Lung (tissue), 11 donors: ENCODE measurements at regions not wholly inside any gene's neighbourhood (a gene's known extent, or its start where the extent isn't known, plus 50 kb on each side); places are given as distances from the start of the nearest gene placed in this dataset.

Experiments used
- ATAC-seq: fragments of 200-7000 bp; cut with Tn5 transposase; one replicate; pipeline ENCODE4 v1.9.1; 2020; ENCODE audit warnings: moderate number of reproducible peaks; ENCODE audit not compliant: insufficient read depth, low FRiP score
- DNase-seq, 3 donors: peaks; one replicate each; pipeline ENCODE4 v3.0.0-alpha.2; 2013 to 2017
- H3K27ac ChIP-seq, 2 donors: one replicate each; pipeline ENCODE4 v1.5.1; 2013; ENCODE audit warnings: mild to moderate bottlenecking in 2 of 2, moderate library complexity in 2 of 2, control low read depth in 1 of 2, inconsistent platforms in 1 of 2, low read depth in 1 of 2, low read length in 1 of 2
- H3K27me3 ChIP-seq, 3 donors: one replicate each; pipeline ENCODE4 v1.5.1; 2013; ENCODE audit warnings: low read length in 2 of 3; ENCODE audit not compliant: control insufficient read depth in 3 of 3, insufficient read depth in 3 of 3
- H3K36me3 ChIP-seq, 4 donors: one replicate each; pipeline ENCODE4 v1.5.1; 2013; ENCODE audit warnings: low read length in 4 of 4, mild to moderate bottlenecking in 1 of 4, moderate library complexity in 1 of 4; ENCODE audit not compliant: control insufficient read depth in 4 of 4, insufficient read depth in 4 of 4
- H3K4me1 ChIP-seq, 5 donors: one replicate each; pipeline ENCODE4 v1.5.1; 2013; ENCODE audit warnings: low read length in 5 of 5, mild to moderate bottlenecking in 2 of 5, moderate library complexity in 1 of 5; ENCODE audit not compliant: control insufficient read depth in 5 of 5, insufficient read depth in 5 of 5
- H3K4me3 ChIP-seq: one replicate; pipeline ENCODE4 v1.5.1; 2013; ENCODE audit warnings: mild to moderate bottlenecking, control low read depth, moderate library complexity
- H3K9ac ChIP-seq, 2 donors: one replicate each; pipeline ENCODE4 v1.5.1; 2013; ENCODE audit warnings: low read length in 2 of 2, control low read depth in 1 of 2; ENCODE audit not compliant: insufficient read depth in 1 of 2
- H3K9me3 ChIP-seq, 4 donors: one replicate each; pipeline ENCODE4 v1.5.1; 2013; ENCODE audit warnings: low read length in 3 of 4, mild to moderate bottlenecking in 1 of 4, moderate library complexity in 1 of 4; ENCODE audit not compliant: control insufficient read depth in 4 of 4, insufficient read depth in 3 of 4
- CTCF ChIP-seq: IDR thresholded peaks from 2 replicates; pipeline ENCODE4 v1.5.1; 2012; ENCODE audit warnings: mild to moderate bottlenecking; ENCODE audit errors: control extremely low read depth, extremely low read depth
- WGBS, 2 donors: extraction: QIAGEN DNeasy Blood & Tissue Kit; methylation state at CpG; one replicate each; pipeline ENCODE4 v1.1.7; 2013; 5-methylcytosine and 5-hydroxymethylcytosine counted together
- donor health status: control.
- donor health status: control.
- donor health status: Bipolar disorder and iron deficiency.
- donor health status: healthy.
- donor health status: DM: yes; HTN: yes; CAD: no.

- Histone ChIP-seq H3K4me1 (peaks cover 0 to 32% (median 4%) of the 10 kb centered on the region in 5 donors), H3K27ac (no peak overlapping the region), H3K9ac (no peak overlapping the region), H3K4me3 (no peak overlapping the region), H3K27me3 (peaks cover 0 to 9% (median 0%) of the 10 kb centered on the region in 3 donors), H3K9me3 (no peaks in the 10 kb centered on the region), H3K36me3 (no peaks in the 10 kb centered on the region)
- peak; percentile 63 for ATAC-seq
- peak; percentile 34 to 54 (median 49) for DNase-seq
- peak; percentile 54 for TF ChIP-seq CTCF
- 42 to 49% methylated on average over 14 of the region's 14 CpGs for WGBS, 2 donors
Measured at GRCh38 chr1:36650200-36651065, 167.7 kb upstream of the CSF3R start.

GRCh38 chr1:36645867-36646266, 163.2 kb upstream of the CSF3R start:
- no peak overlapping the region for H3K4me3 ChIP-seq
- 52 to 68% methylated on average over 10 of the region's 10 CpGs for WGBS, 2 donors
- peaks cover 0 to 32% (median 4%) of the 10 kb centered on the region in 5 donors for H3K4me1 ChIP-seq
- no peak for TF ChIP-seq CTCF
- ATAC-seq (no peak), DNase-seq (peak; percentile 29 to 52 (median 33))
- H3K9ac ChIP-seq = no peak overlapping the region
- H3K27me3 ChIP-seq = peaks cover 0 to 6% (median 0%) of the 10 kb centered on the region in 3 donors
- H3K9me3 ChIP-seq = no peaks in the 10 kb centered on the region
- H3K36me3 ChIP-seq = no peaks in the 10 kb centered on the region
- no peak overlapping the region for H3K27ac ChIP-seq

GRCh38 chr1:36644556-36644955, 161.8 kb upstream of the CSF3R start:
- H3K9ac ChIP-seq = no peak overlapping the region
- H3K9me3 ChIP-seq = no peaks in the 10 kb centered on the region
- H3K4me1 ChIP-seq = peaks cover 0 to 32% (median 4%) of the 10 kb centered on the region in 5 donors
- no peak for DNase-seq
- no peak for TF ChIP-seq CTCF
- H3K36me3 ChIP-seq = no peaks in the 10 kb centered on the region
- peaks cover 0 to 6% (median 0%) of the 10 kb centered on the region in 3 donors for H3K27me3 ChIP-seq
- 79 to 86% methylated on average over 7 of the region's 7 CpGs for WGBS, 2 donors
- ATAC-seq = no peak
- no peak overlapping the region for H3K27ac ChIP-seq
- no peak overlapping the region for H3K4me3 ChIP-seq
